ENCODE measurements at regions not wholly inside any gene's neighbourhood (a gene's known extent, or its start where the extent isn't known, plus 50 kb on each side); places are given as distances from the start of the nearest gene placed in this dataset.

- no peak overlapping the region for H3K4me3 Mint-ChIP-seq (ENCODE audit: unreplicated experiment)
- TF ChIP-seq CTCF (IDR thresholded peaks at IDR 0.05; ENCODE audit: unreplicated experiment) = no peak
- POLR2A ChIA-PET = interaction anchor here (0.5 to 2.7 kb wide), 11 partner anchors 8 to 502 kb away, joined by 3 to 31 read pairs (median 5); no protein-coding TSS in a partner anchor
Observed at GRCh38 chr1:232131715-232132391, 498.1 kb downstream of the SIPA1L2 start.

GRCh38 chr1:232130815-232131480, 499.0 kb downstream of the SIPA1L2 start:
- POLR2A ChIA-PET = interaction anchor here (0.5 to 2.7 kb wide), 13 partner anchors 9 to 266 kb away, joined by 3 to 31 read pairs (median 4); no protein-coding TSS in a partner anchor
- H3K27ac Mint-ChIP-seq (ENCODE audit: low read depth, unreplicated experiment) = peak overlapping the region; percentile 89
- no peak for TF ChIP-seq CTCF (IDR thresholded peaks at IDR 0.05; ENCODE audit: unreplicated experiment)
- peaks cover 5% of the 10 kb centered on the region for H3K36me3 Mint-ChIP-seq (ENCODE audit: insufficient read depth, unreplicated experiment)
- no TSS peak for BruUV-seq (replicated peaks)
- intact Hi-C loops (cut with micrococcal nuclease) = no loop called here
- H3K4me1 Mint-ChIP-seq (ENCODE audit: insufficient read depth, unreplicated experiment) = peaks cover 41% of the 10 kb centered on the region
- DNase-seq (ENCODE audit: unreplicated experiment) = peak; percentile 49
- H3K4me3 Mint-ChIP-seq (ENCODE audit: unreplicated experiment) = no peak overlapping the region
- H3K9me3 Mint-ChIP-seq (ENCODE audit: unreplicated experiment) = peaks cover 22% of the 10 kb centered on the region
- no peaks in the 10 kb centered on the region for H3K27me3 Mint-ChIP-seq (ENCODE audit: insufficient read depth, unreplicated experiment)
- CTCF ChIA-PET = interaction anchor here (0.7 to 2.4 kb wide), 8 partner anchors 13 to 496 kb away, joined by 3 to 9 read pairs (median 4); no protein-coding TSS in a partner anchor

More at GRCh38 chr1:232131715-232132391, 498.1 kb downstream of the SIPA1L2 start:
- peaks cover 22% of the 10 kb centered on the region for H3K9me3 Mint-ChIP-seq (ENCODE audit: unreplicated experiment)
- BruUV-seq (replicated peaks) = no TSS peak
- peak overlapping the region; percentile 89 for H3K27ac Mint-ChIP-seq (ENCODE audit: low read depth, unreplicated experiment)
- H3K27me3 Mint-ChIP-seq (ENCODE audit: insufficient read depth, unreplicated experiment) = no peaks in the 10 kb centered on the region
- H3K4me1 Mint-ChIP-seq (ENCODE audit: insufficient read depth, unreplicated experiment) = peaks cover 41% of the 10 kb centered on the region
- CTCF ChIA-PET = interaction anchor here (0.6 to 2.4 kb wide), 6 partner anchors 12 to 495 kb away, joined by 3 to 9 read pairs (median 4); no protein-coding TSS in a partner anchor
- H3K36me3 Mint-ChIP-seq (ENCODE audit: insufficient read depth, unreplicated experiment) = no peaks in the 10 kb centered on the region
- intact Hi-C loops (cut with micrococcal nuclease) = no loop called here
- DNase-seq (ENCODE audit: unreplicated experiment) = no peak

GRCh38 chr1:232127190-232127589, 500.6 kb downstream of the DISC1 start:
- intact Hi-C loops (cut with micrococcal nuclease) = no loop called here
- CTCF ChIA-PET = interaction anchor here (1.6 kb wide), 1 partner anchor 22 kb away, joined by 3 read pairs; no protein-coding TSS in a partner anchor
- Mint-ChIP-seq H3K27me3 (ENCODE audit: insufficient read depth, unreplicated experiment) (no peaks in the 10 kb centered on the region), H3K36me3 (ENCODE audit: insufficient read depth, unreplicated experiment) (peaks cover 5% of the 10 kb centered on the region), H3K9me3 (ENCODE audit: unreplicated experiment) (peaks cover 20% of the 10 kb centered on the region), H3K4me3 (ENCODE audit: unreplicated experiment) (no peak overlapping the region), H3K4me1 (ENCODE audit: insufficient read depth, unreplicated experiment) (peaks cover 51% of the 10 kb centered on the region), H3K27ac (ENCODE audit: low read depth, unreplicated experiment) (peak overlapping the region; percentile 32)
- POLR2A ChIA-PET = interaction anchor here (0.6 to 1.9 kb wide), 14 partner anchors 11 to 503 kb away, joined by 3 to 12 read pairs (median 4); partner anchors contain the start of gene SIPA1L2
- no TSS peak for BruUV-seq (replicated peaks)
- no peak for TF ChIP-seq CTCF (IDR thresholded peaks at IDR 0.05; ENCODE audit: unreplicated experiment)
- DNase-seq (ENCODE audit: unreplicated experiment) = peak; percentile 88

All from MCF 10A (cell line).